H1 (cell line): ENCODE measurements at regions not wholly inside any gene's neighbourhood (a gene's known extent, or its start where the extent isn't known, plus 50 kb on each side); places are given as distances from the start of the nearest gene placed in this dataset.

ENCODE experiments used
- CTCF ChIA-PET: fragments of 300-600 bp; sonication (Branson Sonifier 250); formaldehyde crosslinking; loops from one replicate; lab custom pipeline; 2021; ENCODE audit not compliant: partially characterized antibody; lab: Charles Lee
- POLR2A ChIA-PET: fragments of 300-600 bp; sonication (Branson Sonifier 250); formaldehyde crosslinking; loops from one replicate; lab custom pipeline; 2021; ENCODE audit warnings: inconsistent platforms; ENCODE audit not compliant: partially characterized antibody; lab: Charles Lee
- DNase-seq, 2 experiments: peaks; one replicate each; pipeline versions ENCODE4 v3.0.0 to v3.0.0-alpha.2; 2010 to 2022; ENCODE audit warnings: low spot score in 2 of 2, low read depth in 1 of 2, mixed read lengths in 1 of 2
- FAIRE-seq: peaks from 2 replicates; lab custom pipeline; 2011; peaks lifted over from hg19 to GRCh38; lab: Jason Lieb, UNC
- H2AFZ ChIP-seq: 2 replicates; pipeline ENCODE4 v1.8.1; 2012; ENCODE audit warnings: low read length, inconsistent platforms
- H2AK5ac ChIP-seq: 2 replicates; pipeline ENCODE4 v1.6.1; 2013; ENCODE audit warnings: low read depth, low read length
- H2BK120ac ChIP-seq: replicated peaks from 2 replicates; pipeline ENCODE3; 2013; ENCODE audit warnings: low read depth, low read length, inconsistent platforms
- H2BK12ac ChIP-seq: 2 replicates; pipeline ENCODE4 v1.6.1; 2013; ENCODE audit warnings: low read depth, low read length
- H2BK15ac ChIP-seq: 2 replicates; pipeline ENCODE4 v1.6.1; 2013; ENCODE audit warnings: low read length
- H2BK20ac ChIP-seq: 2 replicates; pipeline ENCODE4 v1.6.1; 2013; ENCODE audit warnings: low read length
- H2BK5ac ChIP-seq: 2 replicates; pipeline ENCODE4 v1.6.1; 2013; ENCODE audit warnings: low read depth, low read length
- H3K14ac ChIP-seq: 2 replicates; pipeline ENCODE4 v1.6.1; 2013; ENCODE audit warnings: inconsistent platforms; ENCODE audit not compliant: insufficient read length
- H3K18ac ChIP-seq: 2 replicates; pipeline ENCODE4 v1.6.1; 2013; ENCODE audit warnings: low read length; ENCODE audit errors: extremely low read depth
- H3K23ac ChIP-seq: 2 replicates; pipeline ENCODE4 v1.6.1; 2013; ENCODE audit warnings: inconsistent platforms; ENCODE audit not compliant: insufficient read length
- H3K23me2 ChIP-seq: 2 replicates; pipeline ENCODE4 v1.6.1; 2013; ENCODE audit warnings: low read depth, low read length
- H3K27ac ChIP-seq: 2 replicates; pipeline ENCODE4 v1.6.1; 2011; ENCODE audit warnings: low read depth, low read length, inconsistent platforms
- H3K27me3 ChIP-seq, 4 experiments: replicated peaks in 1 of 4; 1 replicate in 1 of 4; 2 replicates in 3 of 4; pipeline versions ENCODE4 v1.6.1 to v1.8.1; 2011 to 2013; ENCODE audit warnings: low read length in 3 of 4, mild to moderate bottlenecking in 3 of 4, inconsistent platforms in 2 of 4, mixed read lengths in 2 of 4, moderate library complexity in 1 of 4; ENCODE audit not compliant: control insufficient read depth in 3 of 4, insufficient read depth in 3 of 4; ENCODE audit errors: extremely low read depth in 1 of 4
- H3K36me3 ChIP-seq, 4 experiments: 2 replicates each; pipeline versions ENCODE4 v1.6.1 to v1.8.1; 2011 to 2013; ENCODE audit warnings: mild to moderate bottlenecking in 4 of 4, low read length in 3 of 4, moderate library complexity in 2 of 4, control low read depth in 1 of 4, inconsistent platforms in 1 of 4; ENCODE audit not compliant: insufficient read depth in 4 of 4, control insufficient read depth in 2 of 4
- H3K4ac ChIP-seq: replicated peaks from 2 replicates; pipeline ENCODE3; 2013; ENCODE audit warnings: low read length, low read depth, mixed read lengths, inconsistent platforms; ENCODE audit not compliant: insufficient read length
- H3K4me1 ChIP-seq, 4 experiments: replicated peaks in 1 of 4; 1 replicate in 1 of 4; 2 replicates in 3 of 4; pipeline versions ENCODE4 v1.6.1 to v1.8.1; 2011 to 2013; ENCODE audit warnings: low read length in 3 of 4, inconsistent platforms in 2 of 4, mixed read lengths in 1 of 4; ENCODE audit not compliant: insufficient read depth in 4 of 4, control insufficient read depth in 3 of 4
- H3K4me2 ChIP-seq, 2 experiments: 2 replicates each; pipeline versions ENCODE4 v1.6.1 to v1.8.1; 2011 to 2013; ENCODE audit warnings: low read depth in 2 of 2, low read length in 2 of 2, control low read depth in 1 of 2, inconsistent platforms in 1 of 2, mild to moderate bottlenecking in 1 of 2; ENCODE audit not compliant: insufficient read depth in 1 of 2
- H3K4me3 ChIP-seq, 4 experiments: fragments of 200-600, 300-600 bp in 1 of 4; sonication (generic), shearing (Covaris generic), sonication (Bioruptor Twin) in 1 of 4; 2 replicates each; pipeline versions ENCODE4 v1.5.1 to v1.8.1; 2011 to 2016; ENCODE audit warnings: low read length in 4 of 4, low read depth in 3 of 4, control low read depth in 2 of 4, inconsistent platforms in 2 of 4, mild to moderate bottlenecking in 2 of 4, mixed read lengths in 1 of 4, moderate library complexity in 1 of 4; ENCODE audit not compliant: insufficient read depth in 2 of 4; ENCODE audit errors: extremely low read depth in 1 of 4
- H3K56ac ChIP-seq: replicated peaks from 2 replicates; pipeline ENCODE3; 2013; ENCODE audit warnings: low read depth, mild to moderate bottlenecking, mixed read lengths, low read length, inconsistent platforms; ENCODE audit not compliant: insufficient read length
- H3K79me1 ChIP-seq: 2 replicates; pipeline ENCODE4 v1.6.1; 2013; ENCODE audit warnings: low read depth, low read length, control low read depth
- H3K79me2 ChIP-seq, 2 experiments: 2 replicates each; pipeline versions ENCODE4 v1.6.1 to v1.8.1; 2012 to 2013; ENCODE audit warnings: low read length in 2 of 2, mild to moderate bottlenecking in 2 of 2, inconsistent platforms in 1 of 2; ENCODE audit not compliant: insufficient read depth in 2 of 2, control insufficient read depth in 1 of 2
- H3K9ac ChIP-seq, 4 experiments: replicated peaks in 1 of 4; 1 replicate in 1 of 4; 2 replicates in 3 of 4; pipeline versions ENCODE4 v1.6.1 to v1.8.1; 2011 to 2013; ENCODE audit warnings: low read depth in 3 of 4, low read length in 3 of 4, control low read depth in 2 of 4, mild to moderate bottlenecking in 2 of 4, moderate library complexity in 2 of 4, inconsistent platforms in 1 of 4; ENCODE audit errors: extremely low read depth in 1 of 4
- H3K9me3 ChIP-seq, 2 experiments: 2 replicates each; pipeline versions ENCODE4 v1.6.1 to v1.8.1; 2012 to 2013; ENCODE audit warnings: mild to moderate bottlenecking in 2 of 2, moderate library complexity in 2 of 2, control low read depth in 1 of 2, inconsistent platforms in 1 of 2, low read depth in 1 of 2, low read length in 1 of 2, mixed read lengths in 1 of 2; ENCODE audit not compliant: insufficient read depth in 2 of 2
- H4K20me1 ChIP-seq, 2 experiments: replicated peaks in 1 of 2; 2 replicates each; pipeline versions ENCODE3 to v1.8.1; 2011 to 2013; ENCODE audit warnings: inconsistent platforms in 2 of 2, low read length in 2 of 2, mild to moderate bottlenecking in 1 of 2; ENCODE audit not compliant: insufficient read depth in 2 of 2, control insufficient read depth in 1 of 2
- H4K5ac ChIP-seq: 2 replicates; pipeline ENCODE4 v1.6.1; 2013; ENCODE audit warnings: low read length, low read depth, mixed read lengths, inconsistent platforms; ENCODE audit not compliant: insufficient read length
- H4K8ac ChIP-seq: 2 replicates; pipeline ENCODE4 v1.8.0; 2013; ENCODE audit warnings: mild to moderate bottlenecking, moderate library complexity, low read length, inconsistent platforms; ENCODE audit not compliant: insufficient read depth; ENCODE audit errors: extremely low read depth
- H4K91ac ChIP-seq: replicated peaks from 2 replicates; pipeline ENCODE3; 2013; ENCODE audit warnings: low read length, mixed read lengths, inconsistent platforms; ENCODE audit not compliant: insufficient read length
- CREB1 ChIP-seq: IDR thresholded peaks from 2 replicates; pipeline ENCODE4 v1.6.1; 2012; ENCODE audit warnings: inconsistent platforms
- GABPA ChIP-seq: IDR thresholded peaks from 2 replicates; pipeline ENCODE4 v1.6.1; 2011; ENCODE audit warnings: mild to moderate bottlenecking, low read length, moderate library complexity, borderline replicate concordance; ENCODE audit not compliant: insufficient read depth
- SIX5 ChIP-seq: IDR thresholded peaks from 2 replicates; pipeline ENCODE4 v1.6.1; 2011; ENCODE audit warnings: mild to moderate bottlenecking, low read depth, low read length
- SP2 ChIP-seq: IDR thresholded peaks from 2 replicates; pipeline ENCODE4 v1.6.1; 2012; ENCODE audit warnings: mild to moderate bottlenecking, low read length, inconsistent platforms
- WGBS, 2 experiments: shearing (Covaris generic) in 1 of 2; methylation state at CpG; one replicate each; pipeline versions ENCODE4 v1.1.6 to v1.1.7; 2013 to 2015; ENCODE audit warnings: low lambda C conversion rate in 2 of 2, mixed read lengths in 2 of 2, inconsistent platforms in 1 of 2, low coverage in 1 of 2, missing lambda C conversion rate in 1 of 2; ENCODE audit not compliant: insufficient replicate concordance in 2 of 2, insufficient coverage in 1 of 2, insufficient read length in 1 of 2; ENCODE audit errors: extremely low coverage in 1 of 2, missing lambda C conversion rate in 1 of 2; 5-methylcytosine and 5-hydroxymethylcytosine counted together
- TF ChIP-seq, protein P1 (sequence below): IDR thresholded peaks from 2 replicates; pipeline ENCODE4 v1.6.1; 2011; ENCODE audit warnings: low read length, improper control_type of control experiment
- TF ChIP-seq, protein P2 (sequence below): IDR thresholded peaks from 2 replicates; pipeline ENCODE4 v1.6.1; 2012; ENCODE audit warnings: low read length, inconsistent platforms

DNA sequence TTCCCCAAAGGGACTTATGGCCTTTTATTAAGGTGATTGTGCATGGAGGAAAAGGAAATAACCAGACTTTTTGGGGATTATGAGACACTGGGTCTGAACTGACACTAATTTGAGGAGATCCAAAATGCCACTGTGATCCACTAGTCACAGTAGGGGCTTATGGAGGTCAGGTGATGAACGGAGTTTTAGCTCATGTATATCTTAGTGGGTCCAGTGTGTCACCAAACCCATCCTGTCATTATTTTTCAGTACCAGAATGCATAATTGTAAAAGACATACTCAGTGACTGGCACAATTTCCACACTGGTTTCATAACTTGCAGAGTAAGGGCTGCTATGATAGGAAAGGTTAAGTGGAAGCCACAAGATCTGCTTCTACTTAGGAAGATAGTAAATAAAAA, 131.3 kb downstream of the RTL3 start:
- H3K23me2 ChIP-seq: no peaks in the 10 kb centered on the region
- H2BK15ac ChIP-seq: no peak overlapping the region
- no peak overlapping the region for H3K4me3 ChIP-seq
- H3K9ac ChIP-seq: no peak overlapping the region
- no peak overlapping the region for H3K14ac ChIP-seq
- H4K91ac ChIP-seq: no peak overlapping the region
- no peak overlapping the region for H4K8ac ChIP-seq
- H2BK20ac ChIP-seq: no peak overlapping the region
- peaks cover 0 to 3% (median 0%) of the 10 kb centered on the region in 4 experiments; a peak in 1 of 7 replicates for H3K4me1 ChIP-seq
- CTCF ChIA-PET: no interaction called here
- no peak overlapping the region for H2AK5ac ChIP-seq
- H3K27me3 ChIP-seq: no peaks in the 10 kb centered on the region
- no peak overlapping the region for H3K4ac ChIP-seq
- H4K5ac ChIP-seq: no peak overlapping the region
- POLR2A ChIA-PET: no interaction called here
- WGBS, 2 experiments: 88% methylated on average over 1 of the region's 1 CpG; no CpG with 5 or more reads in 1 of the 2 experiments
- no peak overlapping the region for H3K56ac ChIP-seq
- H3K9me3 ChIP-seq: no peaks in the 10 kb centered on the region
- H3K36me3 ChIP-seq: no peaks in the 10 kb centered on the region
- no peak overlapping the region for H3K27ac ChIP-seq
- no peak overlapping the region for H2BK12ac ChIP-seq
- DNase-seq (no peak), FAIRE-seq (no peak)
- no peaks in the 10 kb centered on the region for H4K20me1 ChIP-seq
- H3K18ac ChIP-seq: no peak overlapping the region
- H3K4me2 ChIP-seq: no peak overlapping the region
- no peak overlapping the region for H2BK5ac ChIP-seq
- H2BK120ac ChIP-seq: no peak overlapping the region
- no peaks in the 10 kb centered on the region for H3K79me1 ChIP-seq
- no peaks in the 10 kb centered on the region for H3K79me2 ChIP-seq
- H3K23ac ChIP-seq: no peak overlapping the region
- no peak overlapping the region for H2AFZ ChIP-seq
- TF ChIP-seq, protein P1, sequence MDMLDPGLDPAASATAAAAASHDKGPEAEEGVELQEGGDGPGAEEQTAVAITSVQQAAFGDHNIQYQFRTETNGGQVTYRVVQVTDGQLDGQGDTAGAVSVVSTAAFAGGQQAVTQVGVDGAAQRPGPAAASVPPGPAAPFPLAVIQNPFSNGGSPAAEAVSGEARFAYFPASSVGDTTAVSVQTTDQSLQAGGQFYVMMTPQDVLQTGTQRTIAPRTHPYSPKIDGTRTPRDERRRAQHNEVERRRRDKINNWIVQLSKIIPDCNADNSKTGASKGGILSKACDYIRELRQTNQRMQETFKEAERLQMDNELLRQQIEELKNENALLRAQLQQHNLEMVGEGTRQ: no peak
- no peak for TF ChIP-seq SIX5
- TF ChIP-seq CREB1: no peak
- TF ChIP-seq SP2: no peak
- TF ChIP-seq, protein P2, sequence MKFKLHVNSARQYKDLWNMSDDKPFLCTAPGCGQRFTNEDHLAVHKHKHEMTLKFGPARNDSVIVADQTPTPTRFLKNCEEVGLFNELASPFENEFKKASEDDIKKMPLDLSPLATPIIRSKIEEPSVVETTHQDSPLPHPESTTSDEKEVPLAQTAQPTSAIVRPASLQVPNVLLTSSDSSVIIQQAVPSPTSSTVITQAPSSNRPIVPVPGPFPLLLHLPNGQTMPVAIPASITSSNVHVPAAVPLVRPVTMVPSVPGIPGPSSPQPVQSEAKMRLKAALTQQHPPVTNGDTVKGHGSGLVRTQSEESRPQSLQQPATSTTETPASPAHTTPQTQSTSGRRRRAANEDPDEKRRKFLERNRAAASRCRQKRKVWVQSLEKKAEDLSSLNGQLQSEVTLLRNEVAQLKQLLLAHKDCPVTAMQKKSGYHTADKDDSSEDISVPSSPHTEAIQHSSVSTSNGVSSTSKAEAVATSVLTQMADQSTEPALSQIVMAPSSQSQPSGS: no peak
- no peak for TF ChIP-seq GABPA
